ENCODE measurements at regions not wholly inside any gene's neighbourhood (a gene's known extent, or its start where the extent isn't known, plus 50 kb on each side); places are given as distances from the start of the nearest gene placed in this dataset.
A peak's percentile ranks its signal among the peaks of the same experiment; 100 is the strongest.

- no peak overlapping the region for H3K27ac ChIP-seq (replicated peaks)
- no peak overlapping the region for H3K4me3 ChIP-seq
- no peak for TF ChIP-seq CTCF (IDR thresholded peaks at IDR 0.05; ENCODE audit: borderline replicate concordance)
- H3K36me3 ChIP-seq, result no peaks in the 10 kb centered on the region
- H3K4me1 ChIP-seq, result peaks cover 22% of the 10 kb centered on the region
- no peak for DNase-seq
- no peaks in the 10 kb centered on the region for H3K9me3 ChIP-seq (replicated peaks)
- no peaks in the 10 kb centered on the region for H3K27me3 ChIP-seq (ENCODE audit: low read depth)
- intact Hi-C loops (cut with micrococcal nuclease), result loop anchor here (10.0 kb wide), 1 partner anchor 1531 kb away; no protein-coding TSS in a partner anchor
Observed at GRCh38 chr10:4775808-4776207, 50.2 kb upstream of the AKR1E2 start.

- Histone ChIP-seq H3K36me3 (no peaks in the 10 kb centered on the region), H3K27me3 (ENCODE audit: low read depth) (no peaks in the 10 kb centered on the region), H3K4me1 (peaks cover 30% of the 10 kb centered on the region), H3K9me3 (replicated peaks) (no peaks in the 10 kb centered on the region), H3K27ac (replicated peaks) (peak overlapping the region; percentile 78), H3K4me3 (no peak overlapping the region)
- no peak for TF ChIP-seq CTCF (IDR thresholded peaks at IDR 0.05; ENCODE audit: borderline replicate concordance)
- no peak for DNase-seq
- intact Hi-C loops (cut with micrococcal nuclease), result loop anchor here (10.0 kb wide), 1 partner anchor 1527 kb away; no protein-coding TSS in a partner anchor
Observed at GRCh38 chr10:4772202-4772570, 53.8 kb upstream of the AKR1E2 start.

GRCh38 chr10:4771554-4772201 lies 54.3 kb upstream of the AKR1E2 start:
- H3K36me3 ChIP-seq, result no peaks in the 10 kb centered on the region
- intact Hi-C loops (cut with micrococcal nuclease), result loop anchor here (10.0 kb wide), 1 partner anchor 1527 kb away; no protein-coding TSS in a partner anchor
- H3K4me1 ChIP-seq, result peaks cover 35% of the 10 kb centered on the region
- H3K4me3 ChIP-seq, result no peak overlapping the region
- no peak for DNase-seq
- H3K27me3 ChIP-seq (ENCODE audit: low read depth), result no peaks in the 10 kb centered on the region
- TF ChIP-seq CTCF (IDR thresholded peaks at IDR 0.05; ENCODE audit: borderline replicate concordance), result no peak
- peak overlapping the region; percentile 78 for H3K27ac ChIP-seq (replicated peaks)
- H3K9me3 ChIP-seq (replicated peaks), result no peaks in the 10 kb centered on the region

- no peak for DNase-seq
- no peak overlapping the region for H3K4me3 ChIP-seq
- peak overlapping the region; percentile 78 for H3K27ac ChIP-seq (replicated peaks)
- peak; percentile 61 for TF ChIP-seq CTCF (IDR thresholded peaks at IDR 0.05; ENCODE audit: borderline replicate concordance)
- intact Hi-C loops (cut with micrococcal nuclease), result loop anchor here (10.0 kb wide), 1 partner anchor 1526 kb away; no protein-coding TSS in a partner anchor
- no peaks in the 10 kb centered on the region for H3K9me3 ChIP-seq (replicated peaks)
- H3K4me1 ChIP-seq, result peaks cover 42% of the 10 kb centered on the region
- H3K27me3 ChIP-seq (ENCODE audit: low read depth), result no peaks in the 10 kb centered on the region
- no peaks in the 10 kb centered on the region for H3K36me3 ChIP-seq
Observed at GRCh38 chr10:4770801-4771553, 55.0 kb upstream of the AKR1E2 start.

- peak overlapping the region; percentile 78 for H3K27ac ChIP-seq (replicated peaks)
- TF ChIP-seq CTCF (IDR thresholded peaks at IDR 0.05; ENCODE audit: borderline replicate concordance), result no peak
- H3K4me1 ChIP-seq, result peaks cover 58% of the 10 kb centered on the region
- no peaks in the 10 kb centered on the region for H3K27me3 ChIP-seq (ENCODE audit: low read depth)
- H3K36me3 ChIP-seq, result no peaks in the 10 kb centered on the region
- H3K9me3 ChIP-seq (replicated peaks), result no peaks in the 10 kb centered on the region
- no peak overlapping the region for H3K4me3 ChIP-seq
- intact Hi-C loops (cut with micrococcal nuclease), result loop anchor here (5.0 to 10.0 kb wide), 2 partner anchors 104 to 256 kb away; no protein-coding TSS in a partner anchor
- DNase-seq, result no peak
Observed at GRCh38 chr10:4768416-4768815, 57.6 kb upstream of the AKR1E2 start.

Measured in left ventricle myocardium inferior (tissue), 1 donor.